HCT116 (cell line): ENCODE measurements at regions not wholly inside any gene's neighbourhood (a gene's known extent, or its start where the extent isn't known, plus 50 kb on each side); places are given as distances from the start of the nearest gene placed in this dataset.

Source experiments
- CTCF ChIP-seq, 3 experiments: fragments of 200-600 bp in 1 of 3; sonication (generic) in 1 of 3; IDR thresholded peaks in 2 of 3; conservative IDR thresholded peaks in 1 of 3; 2 replicates each; pipeline ENCODE4 v1.5.1; 2012 to 2017; ENCODE audit warnings: low read depth in 2 of 3, low read length in 2 of 3, antibody characterized with exemption in 1 of 3, borderline replicate concordance in 1 of 3, control low read depth in 1 of 3, mild to moderate bottlenecking in 1 of 3, mixed read lengths in 1 of 3, mixed run types in 1 of 3, moderate library complexity in 1 of 3; ENCODE audit not compliant: insufficient read depth in 1 of 3
- YY1 ChIP-seq: IDR thresholded peaks from 2 replicates; pipeline ENCODE4 v1.6.1; 2011; ENCODE audit warnings: low read length, low read depth, moderate library complexity, mild to moderate bottlenecking; ENCODE audit not compliant: insufficient replicate concordance; ENCODE audit errors: extremely low read depth
- ZFX ChIP-seq: fragments of 450-650 bp; IDR thresholded peaks from 2 replicates; pipeline ENCODE4 v1.6.1; 2017

GRCh38 chr2:18741895-18742732, 152.7 kb upstream of the NT5C1B start:
- TF ChIP-seq ZFX = no peak
- no peak for TF ChIP-seq YY1
- no peak for TF ChIP-seq CTCF (IDR thresholded peaks at IDR 0.05 in 2 of 3, conservative IDR thresholded peaks at IDR 0.05 in 1 of 3; ENCODE audit: borderline replicate concordance in 1 of 3, insufficient read depth in 1 of 3, low read depth in 2 of 3, low read length in 2 of 3)
